Midbrain (tissue), 1 donor: ENCODE measurements at regions not wholly inside any gene's neighbourhood (a gene's known extent, or its start where the extent isn't known, plus 50 kb on each side); places are given as distances from the start of the nearest gene placed in this dataset.

ENCODE experiments used
- DNase-seq: peaks from one replicate; lab custom pipeline; 2025; lab: John Stamatoyannopoulos, UW

DNA sequence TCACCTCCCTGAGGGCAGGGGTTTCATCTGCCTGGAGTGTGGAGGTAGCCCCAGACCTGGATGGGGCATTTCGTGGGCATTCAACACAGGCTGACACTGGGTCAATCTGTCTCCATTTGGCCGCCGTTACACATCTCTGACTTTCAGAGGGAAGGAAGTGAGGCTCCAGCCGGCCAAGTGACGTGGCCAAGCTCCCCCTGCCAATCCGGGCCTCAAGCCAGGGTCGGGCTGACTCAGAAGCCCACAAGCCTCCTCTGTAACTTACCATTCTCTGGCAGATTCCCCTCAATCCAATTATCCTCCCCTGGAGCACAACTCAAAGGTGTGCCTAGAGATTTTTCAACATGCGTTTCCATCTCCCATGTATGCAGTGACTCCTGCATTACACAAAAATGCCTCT lies 227.6 kb downstream of the KLF13 start:
- peak; percentile 42 for DNase-seq

DNA sequence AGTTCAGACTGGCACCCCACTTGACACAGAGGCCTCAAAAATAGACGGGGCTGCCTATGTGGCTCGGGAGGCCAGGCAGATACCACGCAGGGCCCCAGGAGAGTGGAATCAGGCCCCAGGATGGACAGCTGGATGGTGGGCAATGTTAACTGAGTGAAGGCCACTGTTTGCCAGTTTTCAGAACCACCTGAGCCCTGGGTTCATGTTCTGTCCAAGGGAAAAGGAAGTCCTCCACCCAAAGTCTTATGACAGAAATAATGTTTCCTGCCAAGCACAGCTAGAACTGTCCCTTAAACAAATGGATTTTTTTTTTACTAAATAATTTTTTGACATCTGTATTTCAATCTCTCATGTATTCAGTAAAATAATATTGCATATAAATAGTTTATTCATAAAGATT lies 228.4 kb downstream of the KLF13 start:
- DNase-seq: no peak

DNA sequence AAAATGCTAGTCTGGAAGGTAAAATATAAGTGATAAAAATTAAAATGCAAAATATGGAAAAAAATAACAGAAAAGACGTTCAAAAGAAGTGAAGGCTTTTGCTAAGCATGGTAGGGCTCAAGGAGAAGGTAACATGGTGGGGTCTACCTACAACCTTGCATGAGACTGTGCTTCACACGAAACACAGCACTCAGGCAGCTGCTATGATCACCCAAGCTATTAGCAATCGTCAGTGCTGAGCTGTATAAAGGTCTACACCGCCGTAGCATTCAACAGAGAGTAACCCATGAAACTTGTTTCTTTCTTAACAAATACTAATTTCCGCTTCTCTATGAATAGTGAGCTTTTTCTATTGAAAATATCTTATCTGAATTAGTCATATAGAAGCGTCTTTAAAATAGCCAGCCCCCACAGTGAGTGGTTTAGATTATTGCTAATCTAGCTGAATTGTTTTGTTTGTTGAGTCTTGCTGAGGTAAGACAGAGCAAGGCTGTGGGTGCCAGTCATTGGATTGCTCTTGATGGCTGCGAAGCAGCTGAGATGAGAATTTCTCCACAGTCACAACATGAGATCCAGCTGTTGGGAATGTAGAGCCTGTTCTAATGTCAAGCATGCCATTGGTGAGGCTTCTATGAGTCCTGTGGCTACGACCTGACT lies 230.0 kb downstream of the KLF13 start:
- DNase-seq: no peak

DNA sequence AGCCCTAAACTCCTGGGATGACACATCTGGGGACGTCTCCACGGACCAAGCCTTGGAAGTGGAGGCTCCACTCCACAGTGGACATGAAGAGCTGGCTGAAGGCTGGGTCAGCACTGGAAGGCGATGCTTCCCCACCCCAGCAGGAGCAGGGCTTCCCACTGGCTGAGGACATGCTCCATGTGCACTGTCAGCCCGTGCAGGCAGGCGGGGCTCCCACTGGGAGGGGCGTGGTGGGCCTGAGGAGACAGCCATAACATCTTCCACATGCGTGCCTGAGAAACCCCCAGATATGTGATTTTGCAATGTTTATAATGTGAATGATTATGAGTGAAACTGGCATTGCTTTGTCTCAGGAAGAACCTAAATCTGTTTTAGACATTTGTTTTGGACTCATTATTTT lies 231.3 kb downstream of the KLF13 start:
- no peak for DNase-seq

DNA sequence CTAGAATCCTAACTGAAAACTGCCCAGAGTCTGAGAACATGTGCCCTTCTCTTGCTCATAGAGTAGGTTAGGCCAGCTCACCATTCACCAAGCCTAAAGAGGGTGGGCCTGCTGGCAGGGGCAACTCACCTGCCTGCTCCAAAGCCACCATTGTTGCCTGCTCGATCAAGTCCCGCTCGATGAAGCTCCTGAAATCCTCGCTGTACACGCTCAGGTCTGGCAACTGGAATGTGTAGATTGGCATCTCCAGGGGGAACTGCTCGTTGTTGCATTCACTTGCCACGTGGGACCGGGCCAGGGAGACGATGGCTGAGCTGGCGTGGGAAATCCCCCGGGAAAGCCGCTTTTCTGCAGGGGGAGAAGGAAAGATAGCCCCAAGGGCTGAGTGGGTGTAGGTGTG lies 232.2 kb downstream of the KLF13 start:
- no peak for DNase-seq

DNA sequence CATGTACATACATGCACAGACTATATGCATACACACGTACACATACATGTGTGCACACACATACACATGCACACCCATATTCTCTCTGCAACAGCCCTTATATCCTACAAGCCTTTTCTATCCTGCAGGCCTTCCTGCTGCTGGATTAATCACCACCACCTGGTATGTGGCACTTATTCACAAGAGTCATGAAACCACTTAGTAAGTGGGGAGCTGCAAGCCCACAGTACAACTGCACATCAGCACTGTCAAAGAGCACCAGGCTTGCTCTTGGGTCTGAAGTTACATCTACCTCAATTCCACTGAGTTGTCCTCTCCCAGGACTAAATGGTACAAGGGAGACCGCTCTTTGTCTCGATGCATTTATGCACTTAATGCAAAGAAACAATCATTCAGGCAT lies 233.2 kb downstream of the KLF13 start:
- DNase-seq: no peak

DNA sequence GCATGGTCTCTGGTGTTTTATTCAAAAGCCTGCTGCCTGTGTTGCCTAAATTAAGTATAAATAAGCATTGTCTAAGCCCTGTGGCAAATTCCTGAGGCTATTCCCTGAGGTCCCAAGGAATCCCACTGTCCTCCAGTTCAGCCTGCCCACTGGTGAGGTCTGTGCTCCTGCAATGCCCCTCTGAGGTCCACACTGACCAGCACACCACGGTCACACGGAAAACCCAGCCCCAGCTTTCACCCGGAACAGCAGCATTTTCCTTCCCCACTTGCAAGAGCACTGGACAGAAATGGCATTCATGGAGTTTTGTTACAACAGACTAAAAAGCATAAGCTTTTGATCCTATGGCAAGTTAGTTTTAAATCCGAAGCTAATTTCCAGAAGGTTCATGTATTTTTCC lies 234.0 kb downstream of the KLF13 start:
- DNase-seq: no peak

DNA sequence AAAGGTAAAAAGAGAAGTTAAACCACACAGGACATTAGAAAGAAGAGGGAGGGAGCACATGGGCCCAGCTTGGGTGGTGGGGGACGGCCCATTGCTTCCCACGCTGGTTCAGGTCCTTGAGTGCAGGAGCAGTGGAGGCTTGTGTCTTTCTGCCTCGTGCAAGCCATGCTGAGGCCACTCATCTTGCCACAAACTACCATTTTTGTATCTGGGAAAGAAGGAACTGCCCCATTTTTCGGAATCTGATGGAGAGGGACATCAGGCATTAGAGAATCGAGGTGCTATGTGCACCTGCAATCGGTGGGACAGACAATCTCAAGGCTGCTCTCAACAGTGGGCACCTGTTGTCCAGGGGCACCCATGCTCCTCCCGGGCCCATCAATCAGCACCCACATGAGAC lies 234.5 kb downstream of the KLF13 start:
- no peak for DNase-seq

DNA sequence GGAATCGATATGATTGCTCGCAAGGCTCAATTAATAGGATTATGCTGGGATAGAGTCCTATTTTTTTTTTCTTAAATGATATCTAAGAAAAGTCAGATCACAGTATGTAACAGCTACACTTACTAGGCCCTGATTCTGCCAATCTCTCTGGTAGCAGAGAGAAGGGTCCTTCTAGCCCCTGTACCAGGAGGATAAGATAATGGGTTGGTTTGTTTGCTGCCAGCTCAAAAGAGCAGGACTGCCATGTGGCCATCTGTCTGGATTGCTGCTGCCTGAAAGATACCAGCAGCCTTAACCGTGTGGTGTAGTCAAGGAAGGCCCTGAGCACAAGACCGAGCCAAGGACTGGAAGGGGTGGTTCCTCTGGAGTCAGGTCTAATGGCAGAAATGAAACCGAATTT lies 236.4 kb downstream of the KLF13 start:
- DNase-seq: no peak

DNA sequence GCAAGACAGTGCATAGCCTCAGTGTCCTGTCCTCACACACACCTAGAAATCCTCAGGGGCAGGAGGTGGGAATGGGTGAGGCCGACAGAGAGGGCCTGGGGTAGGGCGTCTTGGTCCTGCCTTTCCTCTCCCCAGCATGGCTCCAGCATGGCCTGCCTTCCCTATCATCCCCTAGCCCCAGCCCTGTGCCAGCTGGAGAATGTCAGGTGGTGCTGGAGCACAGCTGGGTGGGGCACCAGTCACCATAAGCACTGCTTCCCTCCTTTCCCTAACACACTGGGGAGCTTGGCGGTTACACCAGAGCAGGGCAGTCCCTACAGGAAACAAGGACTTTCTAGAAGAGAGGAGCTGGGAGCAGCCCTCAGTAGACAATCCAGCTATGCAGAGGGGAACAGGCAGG lies 236.8 kb downstream of the KLF13 start:
- no peak for DNase-seq

DNA sequence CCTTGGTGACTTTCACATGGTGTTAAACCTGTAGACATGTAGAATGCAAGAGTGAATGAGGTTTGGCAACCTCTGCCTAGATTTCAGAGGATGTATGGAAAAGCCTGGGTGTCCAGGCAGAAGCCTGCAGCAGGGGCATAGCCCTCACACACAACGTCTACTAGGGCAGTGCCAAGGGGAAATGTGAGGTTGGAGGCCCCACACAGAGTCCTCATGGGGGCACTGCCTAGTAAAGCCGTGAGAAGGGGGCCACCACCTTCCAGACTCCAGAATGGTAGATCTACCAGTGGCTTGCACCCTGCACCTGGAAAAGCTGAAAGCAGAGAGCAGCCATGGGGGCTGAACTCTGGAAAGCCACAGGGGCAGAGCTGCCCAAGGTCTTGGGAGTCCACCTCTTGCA lies 241.2 kb downstream of the KLF13 start:
- DNase-seq: no peak

DNA sequence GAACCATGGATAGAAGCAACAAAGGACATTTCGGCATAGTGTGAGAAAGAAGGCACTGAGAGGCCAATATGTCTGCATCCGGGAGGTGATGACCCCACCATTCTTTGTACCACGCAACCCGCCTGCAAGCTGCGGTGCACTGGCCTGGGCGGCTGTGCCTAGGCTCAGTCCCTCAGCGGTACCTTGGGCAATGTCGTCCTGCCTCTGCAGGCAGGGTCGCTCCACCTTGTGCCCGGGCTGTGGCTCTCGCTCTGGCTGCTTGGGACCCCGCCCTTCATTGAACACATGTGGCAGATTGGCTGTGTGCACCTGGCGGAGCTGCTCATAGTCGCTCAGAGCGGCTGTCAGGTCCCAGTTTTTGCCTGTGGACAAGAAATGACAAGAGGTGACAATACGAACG lies 243.2 kb downstream of the KLF13 start:
- DNase-seq: no peak

DNA sequence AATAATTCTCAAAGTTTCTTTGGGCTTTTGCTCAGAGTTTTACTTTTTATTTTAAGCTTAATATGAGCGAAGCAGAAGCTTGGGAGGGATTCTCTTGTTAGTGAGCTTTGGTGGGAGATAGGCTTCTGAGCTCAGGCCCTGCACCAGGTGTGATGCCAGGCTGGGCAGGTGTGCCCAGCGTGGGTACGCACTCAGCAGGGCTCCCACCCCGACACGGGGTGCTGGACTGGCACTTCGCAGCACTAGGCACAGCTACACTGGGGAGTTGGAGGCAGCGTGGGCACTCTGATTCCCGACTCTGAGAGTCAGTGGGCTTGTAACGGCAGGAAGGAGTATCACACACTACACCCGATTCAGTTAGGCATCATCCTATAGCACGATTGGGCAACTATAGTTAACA lies 244.0 kb downstream of the KLF13 start:
- no peak for DNase-seq

DNA sequence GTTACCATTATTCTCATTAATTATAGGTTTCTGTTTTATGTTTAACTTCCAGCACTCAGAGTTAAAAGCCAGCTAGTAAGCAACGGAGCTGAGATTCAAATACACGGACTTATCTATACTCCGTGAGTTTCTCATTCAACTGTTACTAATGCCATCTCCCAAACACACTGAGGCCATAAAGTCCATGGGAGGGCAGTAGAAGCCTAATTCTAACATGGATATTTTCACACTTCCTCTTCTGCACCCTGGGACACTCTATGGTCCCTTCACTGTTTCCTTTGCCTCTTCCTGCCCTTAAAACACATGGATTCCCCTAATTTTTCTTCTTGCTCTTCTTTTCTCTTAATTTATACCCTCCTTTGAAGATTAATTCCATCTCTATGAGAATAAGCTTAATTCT lies 245.0 kb downstream of the KLF13 start:
- no peak for DNase-seq

DNA sequence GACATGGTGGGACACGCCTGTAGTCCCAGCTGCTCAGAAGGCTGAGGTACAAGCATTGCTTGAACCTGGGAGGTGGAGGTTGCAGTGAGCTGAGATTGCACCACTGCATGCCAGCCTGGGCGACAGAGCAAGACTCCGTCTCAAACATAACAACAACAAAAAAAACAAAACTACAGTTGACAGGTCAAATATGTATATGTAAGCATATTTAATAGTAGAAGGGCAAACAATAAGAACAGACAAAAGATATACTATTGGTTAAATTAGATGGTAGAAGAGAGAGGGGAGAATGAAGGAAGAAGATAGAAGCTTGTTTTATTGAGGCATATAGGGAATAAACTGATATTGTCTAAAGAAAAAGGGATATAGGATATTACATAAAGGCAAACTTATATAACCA lies 247.1 kb downstream of the KLF13 start:
- no peak for DNase-seq

DNA sequence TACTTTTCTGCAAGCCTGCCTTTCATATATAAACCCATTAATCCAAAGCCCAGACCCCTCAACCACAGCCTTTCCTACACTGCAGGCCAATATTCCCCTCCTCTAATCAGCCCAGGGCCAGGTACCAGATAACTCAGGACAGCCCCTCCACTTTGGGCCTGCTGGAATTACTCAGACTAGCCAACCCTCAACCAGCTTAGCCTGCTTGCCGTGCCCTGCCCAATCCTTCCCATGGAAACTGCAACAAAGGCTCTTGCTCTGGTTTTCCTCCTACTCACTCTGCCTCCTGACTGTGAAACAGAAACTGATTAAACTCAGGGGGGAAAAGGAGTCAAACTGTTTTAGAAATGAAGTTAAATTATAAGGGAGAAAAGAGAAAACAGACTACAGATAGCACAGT lies 248.1 kb downstream of the KLF13 start:
- DNase-seq: peak; percentile 35

DNA sequence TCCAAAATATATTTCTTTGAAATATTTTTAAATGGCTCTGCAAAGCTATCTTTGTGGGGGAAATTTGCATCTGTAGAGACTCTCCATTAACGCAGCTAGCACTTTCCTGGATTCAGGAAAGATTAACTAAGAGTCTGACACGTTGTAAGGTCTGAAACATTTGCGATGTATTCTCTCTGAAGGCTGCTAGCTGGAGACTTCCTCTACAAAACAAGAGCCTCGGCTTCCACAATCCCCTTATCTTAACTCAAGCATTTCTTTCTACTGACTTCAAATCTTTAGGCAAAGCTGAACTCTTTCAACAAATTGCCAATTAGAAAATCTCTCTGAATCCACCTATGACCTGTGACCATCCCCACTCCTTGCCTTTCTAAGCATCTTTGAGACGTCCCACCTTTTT lies 250.5 kb downstream of the KLF13 start:
- no peak for DNase-seq

DNA sequence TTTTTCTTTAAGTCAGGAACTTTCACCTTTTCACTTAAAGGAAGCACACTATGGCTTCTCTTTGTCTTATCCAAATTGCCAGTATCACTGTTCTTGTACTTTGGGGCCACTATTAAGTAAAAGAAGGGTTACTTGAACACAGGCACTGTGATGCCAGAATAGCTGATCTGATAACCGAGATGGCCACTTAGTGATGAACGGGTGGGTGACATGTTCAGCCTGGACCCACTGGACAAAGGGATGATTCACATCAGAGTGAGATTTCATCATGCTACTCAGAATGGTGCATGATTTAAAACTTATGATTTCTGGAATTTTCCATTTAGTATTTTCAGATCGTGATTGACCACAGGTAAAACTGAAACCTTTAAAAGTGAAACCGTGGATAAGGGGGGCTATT lies 252.6 kb downstream of the KLF13 start:
- DNase-seq: no peak

DNA sequence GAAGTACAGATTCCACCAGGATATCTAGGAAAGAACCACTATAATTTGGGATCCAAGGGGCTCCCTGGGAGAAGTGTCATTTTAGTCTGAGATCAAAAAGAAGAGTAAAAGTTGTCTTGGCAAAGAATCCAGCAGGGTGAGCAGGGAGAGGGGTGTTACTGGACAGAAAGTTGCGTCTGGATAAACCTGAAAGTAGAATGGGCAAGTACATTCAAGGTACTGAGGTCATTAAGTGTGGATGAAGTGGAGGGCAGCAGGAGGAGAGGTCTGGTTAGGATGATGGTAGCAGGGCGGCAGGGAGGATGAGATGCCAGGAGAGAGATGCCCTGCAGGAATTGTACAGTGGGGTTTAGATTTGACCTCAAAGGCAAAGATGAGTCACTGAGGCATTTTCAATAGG lies 253.3 kb downstream of the KLF13 start:
- no peak for DNase-seq

DNA sequence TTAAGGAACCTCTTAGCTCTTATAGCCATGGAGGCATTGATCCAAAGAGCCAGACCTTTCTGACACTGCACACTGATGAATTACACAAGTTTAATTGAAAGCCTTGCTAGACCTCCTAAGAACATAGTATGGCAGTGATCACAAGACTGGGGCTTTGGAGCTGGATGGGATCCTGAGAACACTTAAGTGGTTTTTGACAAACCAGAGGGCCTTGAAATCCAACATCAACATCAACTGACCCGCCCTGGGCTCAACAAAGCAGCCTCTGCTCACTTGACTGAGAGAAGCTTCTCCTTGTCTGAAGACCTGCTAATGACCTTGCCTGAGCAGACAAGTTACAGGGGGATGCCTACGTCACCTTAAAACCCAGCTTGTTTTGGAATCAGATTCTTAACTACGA lies 257.6 kb downstream of the KLF13 start:
- no peak for DNase-seq

DNA sequence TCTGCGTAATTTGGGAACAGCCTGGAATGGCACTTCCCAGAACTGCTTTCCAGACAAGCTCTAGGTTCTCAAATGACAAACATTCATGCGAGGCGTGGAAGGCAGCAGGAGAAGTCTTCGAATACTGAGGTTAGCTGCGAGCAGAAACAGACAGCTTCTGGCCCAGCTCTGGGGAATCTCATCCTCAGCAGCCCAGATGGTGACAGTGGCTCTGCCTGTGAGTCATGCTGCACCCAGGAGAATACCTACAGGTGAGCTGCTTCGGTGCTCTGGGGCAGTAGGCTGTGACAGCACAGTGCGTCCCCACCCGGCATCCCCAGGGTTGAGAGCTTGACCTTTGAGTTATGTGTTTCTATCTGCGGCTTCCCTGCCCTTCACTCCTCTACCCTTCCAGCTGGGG lies 258.6 kb downstream of the KLF13 start:
- DNase-seq: no peak

DNA sequence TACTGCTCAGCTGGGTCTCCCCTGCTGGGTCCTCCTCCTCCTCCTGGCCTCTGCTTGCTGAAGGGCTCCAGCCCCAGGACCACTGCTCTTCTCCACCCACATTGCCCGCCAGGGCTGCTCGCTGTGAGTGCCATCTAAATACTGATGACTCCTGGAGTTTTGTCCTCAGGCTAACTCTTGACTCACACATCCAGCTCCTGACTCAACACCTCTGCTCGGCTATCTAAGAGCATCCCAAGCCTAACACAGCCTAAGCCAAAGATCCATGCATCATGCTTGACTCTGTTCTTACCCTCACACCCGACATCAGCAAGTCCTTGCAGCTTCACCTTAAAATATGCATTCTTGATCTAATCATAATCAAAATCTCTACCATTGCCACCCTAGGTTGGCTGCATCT lies 260.2 kb downstream of the KLF13 start:
- DNase-seq: no peak

DNA sequence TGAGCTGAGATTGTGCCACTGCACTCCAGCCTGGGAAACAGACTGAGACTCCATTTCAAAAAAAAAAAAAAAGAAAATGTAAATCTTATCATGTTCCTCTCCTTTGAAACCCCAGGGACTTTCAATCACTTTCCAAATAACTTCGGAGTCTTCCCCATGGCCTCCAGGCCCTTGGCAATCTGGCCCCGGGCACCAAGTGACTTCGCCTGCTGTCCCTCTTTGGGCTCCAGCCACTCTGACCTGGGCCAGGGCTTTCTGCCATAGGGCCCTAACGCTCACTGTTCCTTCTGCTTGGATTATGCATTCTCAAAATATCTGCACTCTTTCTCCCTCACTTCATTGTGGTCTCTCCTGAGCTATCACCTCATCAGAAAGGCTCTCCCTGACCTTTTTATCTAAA lies 260.9 kb downstream of the KLF13 start:
- DNase-seq: no peak

DNA sequence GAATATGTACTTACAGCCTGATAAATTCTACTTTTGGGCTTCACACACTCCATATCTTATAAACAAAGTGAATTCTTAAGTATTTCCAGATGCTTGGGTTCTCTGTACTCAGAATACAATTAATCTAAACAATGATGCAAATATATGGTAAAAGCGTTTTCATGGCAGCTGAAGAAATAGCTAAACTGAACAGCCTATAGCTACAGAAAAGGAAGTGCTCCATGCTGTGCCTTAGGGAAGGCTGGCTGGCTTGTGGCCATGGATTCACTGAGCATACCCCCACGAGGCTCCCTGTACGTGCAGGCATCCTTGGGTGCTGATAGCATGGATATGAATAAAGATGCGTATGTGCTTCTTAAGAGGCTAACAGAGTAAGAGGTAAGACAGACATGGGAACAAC lies 264.0 kb downstream of the KLF13 start:
- DNase-seq: no peak

DNA sequence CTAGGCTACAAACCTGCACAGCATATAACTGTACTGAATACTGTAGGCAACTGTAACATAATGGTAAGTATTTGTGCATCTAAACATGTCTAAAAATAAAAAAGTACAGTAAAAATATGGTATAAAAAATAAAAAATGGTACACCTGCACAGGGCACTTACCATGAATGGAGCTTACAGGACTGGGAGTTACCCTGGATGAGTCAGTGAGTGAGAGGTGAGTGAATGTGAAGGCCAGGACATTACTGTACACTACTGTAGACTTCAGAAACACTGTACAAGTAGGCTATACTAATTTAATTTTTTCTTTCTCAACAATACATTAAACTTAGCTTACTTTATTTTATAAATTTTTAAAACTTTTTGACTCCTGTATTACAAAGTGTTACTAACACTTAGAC lies 265.3 kb downstream of the KLF13 start:
- DNase-seq: no peak
